Stimulated activated effector memory CD8-positive, alpha-beta T cell treated with anti-CD3 and anti-CD28 coated beads, Interleukin-12 subunit alpha, Interleukin-12 subunit beta, amount 100 ng/mL, for 72 hours (primary cell): ENCODE measurements at regions not wholly inside any gene's neighbourhood (a gene's known extent, or its start where the extent isn't known, plus 50 kb on each side); places are given as distances from the start of the nearest gene placed in this dataset.
A peak's percentile ranks its signal among the peaks of the same experiment; 100 is the strongest.

Source experiments
- ATAC-seq: fragments of 150-1000 bp; cut with Tn5 transposase; 2 replicates; pipeline ENCODE4 v1.10.0; 2021
- DNase-seq, 2 donors: peaks; one replicate each; pipeline ENCODE4 v3.0.0; 2021 to 2022; ENCODE audit warnings: low spot score in 2 of 2
- H3K27ac Mint-ChIP-seq: one replicate; pipeline ENCODE4 v1.8.0; 2022; ENCODE audit warnings: mild to moderate bottlenecking, mixed read lengths
- H3K36me3 Mint-ChIP-seq: one replicate; pipeline ENCODE4 v1.8.0; 2022; ENCODE audit warnings: mild to moderate bottlenecking, mixed read lengths
- H3K4me1 Mint-ChIP-seq: one replicate; pipeline ENCODE4 v1.8.0; 2022; ENCODE audit warnings: mixed read lengths
- H3K4me3 Mint-ChIP-seq: one replicate; pipeline ENCODE4 v1.8.0; 2022; ENCODE audit warnings: mild to moderate bottlenecking, mixed read lengths
- H3K9me3 Mint-ChIP-seq: one replicate; pipeline ENCODE4 v1.8.0; 2022; ENCODE audit warnings: mixed read lengths

DNA sequence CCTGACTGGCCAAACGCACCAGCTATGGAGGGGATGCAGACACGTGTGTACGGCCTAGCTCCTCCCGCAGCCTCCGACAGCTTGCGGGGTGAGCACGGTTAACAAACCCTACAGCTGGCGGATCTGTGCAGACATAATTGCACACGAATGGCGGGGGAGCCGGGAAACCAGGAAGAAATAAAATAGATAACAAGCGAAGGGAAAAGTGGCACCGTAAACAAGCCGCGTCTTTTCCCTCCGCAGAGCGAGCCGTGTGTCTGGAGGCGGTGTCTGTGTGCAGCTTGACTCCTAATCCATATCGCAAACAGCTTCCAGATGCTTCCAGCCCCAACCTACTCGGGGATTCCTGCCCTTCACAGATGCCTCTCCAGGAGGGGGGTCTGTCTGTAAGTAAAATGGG is 853.1 kb upstream of the SALL3 start:
- H3K9me3 Mint-ChIP-seq, result peaks cover 22% of the 10 kb centered on the region
- H3K4me1 Mint-ChIP-seq, result no peaks in the 10 kb centered on the region
- ATAC-seq (no peak), DNase-seq (no peak)
- no peak overlapping the region for H3K27ac Mint-ChIP-seq
- H3K36me3 Mint-ChIP-seq, result no peaks in the 10 kb centered on the region
- no peak overlapping the region for H3K4me3 Mint-ChIP-seq

DNA sequence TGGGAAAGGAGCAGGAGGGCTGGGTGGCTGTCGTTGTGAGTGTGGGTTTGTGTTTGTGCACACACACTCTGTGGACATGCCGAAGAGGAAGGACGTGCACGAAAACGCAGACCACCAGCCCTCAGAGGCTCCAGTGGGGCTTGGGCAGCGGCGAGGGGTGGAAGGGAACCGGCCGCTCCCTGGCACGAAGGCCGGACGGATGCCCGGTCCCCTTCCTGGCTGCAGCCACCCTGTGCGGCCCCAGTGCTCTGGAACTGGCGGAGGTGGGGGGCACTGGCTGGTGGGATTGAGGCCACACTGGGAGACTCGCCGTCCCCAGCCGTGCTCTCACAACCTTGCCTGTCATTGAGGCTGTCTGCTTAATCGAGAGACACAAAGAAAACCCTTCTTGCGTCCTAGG is 852.6 kb upstream of the SALL3 start:
- H3K9me3 Mint-ChIP-seq, result peaks cover 22% of the 10 kb centered on the region
- H3K27ac Mint-ChIP-seq, result no peak overlapping the region
- no peak overlapping the region for H3K4me3 Mint-ChIP-seq
- ATAC-seq (no peak), DNase-seq (no peak)
- H3K4me1 Mint-ChIP-seq, result no peaks in the 10 kb centered on the region
- H3K36me3 Mint-ChIP-seq, result no peaks in the 10 kb centered on the region

DNA sequence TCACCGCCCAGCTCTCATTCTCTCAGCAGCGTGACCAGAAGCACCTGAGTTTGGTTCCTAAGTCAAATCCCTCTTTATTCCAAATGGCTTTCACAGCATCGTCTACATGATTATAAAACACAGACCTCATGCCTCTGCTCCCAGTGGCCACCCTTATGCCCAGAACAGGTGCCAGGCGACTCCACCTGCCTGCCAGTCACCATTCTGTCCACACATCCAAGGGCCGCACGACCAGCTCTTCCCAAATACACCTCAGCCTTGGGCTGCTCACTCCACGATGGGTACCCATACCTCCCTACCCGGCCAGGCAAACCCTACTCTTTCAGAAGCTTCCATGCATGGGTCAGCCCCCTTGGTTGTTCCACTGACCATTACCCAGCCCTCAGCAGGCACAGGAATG is 851.6 kb upstream of the SALL3 start:
- DNase-seq, result no peak
- no peak overlapping the region for H3K4me3 Mint-ChIP-seq
- no peaks in the 10 kb centered on the region for H3K36me3 Mint-ChIP-seq
- no peak overlapping the region for H3K27ac Mint-ChIP-seq
- ATAC-seq, result no peak
- H3K4me1 Mint-ChIP-seq, result no peaks in the 10 kb centered on the region
- H3K9me3 Mint-ChIP-seq, result peaks cover 22% of the 10 kb centered on the region

DNA sequence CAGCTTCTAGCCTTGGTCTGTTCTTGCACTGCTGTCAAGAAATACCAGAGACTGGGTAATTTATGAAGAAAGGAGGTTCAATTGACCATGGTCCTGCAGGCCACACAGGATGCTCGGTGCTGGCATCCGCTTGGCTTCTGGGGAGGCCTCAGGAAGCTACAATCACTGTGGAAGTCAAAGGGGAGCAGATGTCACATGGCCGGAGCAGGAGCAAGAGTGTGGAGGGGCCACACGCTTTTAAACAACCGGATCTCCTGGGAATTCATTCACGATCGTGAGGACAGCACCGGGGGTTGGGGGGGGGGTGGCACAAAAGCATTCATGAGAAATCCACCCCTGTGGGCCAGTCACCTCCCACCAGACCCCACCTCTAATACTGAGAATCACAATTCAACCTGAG is 850.4 kb upstream of the SALL3 start:
- Mint-ChIP-seq H3K36me3 (no peaks in the 10 kb centered on the region), H3K27ac (no peak overlapping the region), H3K4me1 (no peaks in the 10 kb centered on the region), H3K4me3 (no peak overlapping the region), H3K9me3 (peaks cover 22% of the 10 kb centered on the region)
- no peak for DNase-seq
- no peak for ATAC-seq

DNA sequence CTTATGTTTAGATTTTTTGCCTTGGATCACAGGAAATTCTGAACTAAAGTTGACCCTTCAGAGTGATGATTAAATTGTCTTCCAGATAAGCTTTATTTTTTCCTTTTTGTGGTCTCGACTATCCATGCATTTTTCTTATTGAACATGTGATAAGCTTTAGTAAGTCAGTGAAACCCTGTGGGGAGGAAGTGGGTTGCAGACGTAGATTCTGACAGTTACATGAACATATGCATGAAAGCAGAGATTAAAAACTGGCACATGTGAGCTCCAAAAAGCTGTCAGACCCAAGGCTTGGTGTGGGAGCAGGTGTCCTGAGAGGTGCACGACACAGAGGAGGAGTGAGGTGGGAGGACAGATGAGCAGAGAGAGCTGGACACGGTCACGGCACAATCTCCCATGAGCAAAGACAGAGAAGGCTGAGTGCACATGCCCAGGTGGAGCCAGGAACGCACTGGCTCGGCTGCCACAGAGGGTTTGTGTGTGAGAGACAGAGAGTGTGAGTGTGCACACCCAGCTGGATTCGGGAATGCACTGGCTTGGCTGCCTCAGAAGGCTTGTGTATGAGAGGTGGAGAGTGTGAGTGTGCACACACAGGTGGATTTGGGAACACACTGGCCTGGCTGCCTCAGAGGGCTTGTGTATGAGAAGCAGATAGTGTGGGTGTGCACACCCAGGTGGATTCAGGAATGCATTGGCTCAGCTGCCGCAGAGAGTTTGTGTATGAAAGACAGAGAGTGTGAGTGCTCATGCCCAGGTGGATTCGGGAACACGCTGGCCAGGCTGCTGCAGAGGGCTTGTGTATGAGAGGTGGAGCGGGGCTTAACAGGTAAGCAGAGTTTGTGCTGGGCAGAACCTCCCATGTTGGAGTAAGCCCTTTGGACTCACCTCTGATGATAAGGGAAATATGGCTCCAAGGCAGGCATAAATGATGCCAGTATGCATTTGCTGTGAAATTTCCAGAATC is 849.1 kb upstream of the SALL3 start:
- no peak overlapping the region for H3K27ac Mint-ChIP-seq
- ATAC-seq (peak; percentile 11), DNase-seq (no peak)
- H3K4me3 Mint-ChIP-seq, result no peak overlapping the region
- H3K9me3 Mint-ChIP-seq, result peaks cover 18% of the 10 kb centered on the region
- H3K36me3 Mint-ChIP-seq, result no peaks in the 10 kb centered on the region
- H3K4me1 Mint-ChIP-seq, result no peaks in the 10 kb centered on the region

DNA sequence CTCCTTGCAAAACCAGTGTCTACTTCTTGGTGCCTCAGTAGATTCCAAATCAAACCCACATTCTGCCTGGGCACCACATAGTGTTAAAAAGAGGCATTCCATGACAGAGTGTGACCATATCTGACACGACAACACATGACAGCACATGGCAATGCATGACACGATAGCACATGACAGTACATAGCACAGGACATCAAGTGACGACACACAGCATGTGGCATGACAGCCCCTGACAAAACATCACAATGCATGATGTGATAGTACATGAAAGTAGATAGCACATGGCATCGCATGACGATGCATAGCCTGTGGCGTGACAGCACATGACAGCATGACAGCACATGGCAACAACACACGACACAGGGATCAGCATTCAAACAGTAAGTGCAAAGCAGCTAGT is 845.9 kb upstream of the SALL3 start:
- no peaks in the 10 kb centered on the region for H3K36me3 Mint-ChIP-seq
- no peaks in the 10 kb centered on the region for H3K9me3 Mint-ChIP-seq
- DNase-seq (no peak), ATAC-seq (no peak)
- no peak overlapping the region for H3K4me3 Mint-ChIP-seq
- H3K27ac Mint-ChIP-seq, result no peak overlapping the region
- no peaks in the 10 kb centered on the region for H3K4me1 Mint-ChIP-seq

DNA sequence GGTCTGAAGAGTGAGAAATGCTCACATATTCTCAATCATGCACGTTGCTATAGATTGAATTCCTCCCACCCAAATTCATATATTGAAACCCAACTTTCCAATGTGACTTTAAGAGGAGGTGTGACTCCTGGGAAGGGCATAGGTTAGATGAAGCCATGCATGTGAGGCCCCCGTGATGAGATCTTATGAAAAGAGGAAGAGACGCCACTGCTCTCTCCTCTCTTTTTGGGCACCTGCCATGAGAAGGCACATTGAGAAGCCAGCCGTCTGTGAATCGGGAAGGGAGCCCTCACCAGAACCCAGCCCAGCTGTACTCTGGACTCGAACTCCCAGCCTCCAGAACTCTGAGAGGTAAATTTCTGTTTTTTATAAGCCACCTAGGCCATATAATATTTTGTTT is 842.6 kb upstream of the SALL3 start:
- H3K9me3 Mint-ChIP-seq, result no peaks in the 10 kb centered on the region
- ATAC-seq, result no peak
- no peak overlapping the region for H3K27ac Mint-ChIP-seq
- H3K36me3 Mint-ChIP-seq, result no peaks in the 10 kb centered on the region
- no peak for DNase-seq
- no peaks in the 10 kb centered on the region for H3K4me1 Mint-ChIP-seq
- H3K4me3 Mint-ChIP-seq, result no peak overlapping the region

DNA sequence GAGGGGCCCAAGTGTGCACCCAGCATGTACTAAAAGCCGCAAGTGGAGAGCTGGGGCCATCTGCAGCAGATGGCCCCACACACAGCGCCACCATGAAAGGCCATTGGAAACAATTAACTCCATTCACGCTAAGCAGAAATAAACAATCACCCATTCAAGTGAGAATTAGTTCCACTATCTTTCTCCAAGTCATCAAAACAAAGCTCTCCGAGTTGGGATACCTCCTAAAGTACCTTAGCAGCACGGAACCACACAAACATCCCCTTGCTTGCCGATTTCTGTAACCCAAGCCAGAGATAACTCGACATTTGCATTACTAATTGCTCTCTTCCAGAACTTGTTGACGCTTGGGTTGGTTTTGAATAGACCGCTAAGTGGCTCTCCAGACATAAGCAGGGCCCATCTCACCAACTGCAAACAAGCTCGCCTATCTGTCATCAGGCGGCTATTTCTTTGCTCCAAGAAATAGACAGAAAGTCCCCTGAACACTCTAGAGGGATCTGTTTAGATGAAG is 840.6 kb upstream of the SALL3 start:
- Mint-ChIP-seq H3K27ac (no peak overlapping the region), H3K9me3 (no peaks in the 10 kb centered on the region), H3K4me1 (no peaks in the 10 kb centered on the region), H3K4me3 (no peak overlapping the region), H3K36me3 (no peaks in the 10 kb centered on the region)
- no peak for DNase-seq
- no peak for ATAC-seq

DNA sequence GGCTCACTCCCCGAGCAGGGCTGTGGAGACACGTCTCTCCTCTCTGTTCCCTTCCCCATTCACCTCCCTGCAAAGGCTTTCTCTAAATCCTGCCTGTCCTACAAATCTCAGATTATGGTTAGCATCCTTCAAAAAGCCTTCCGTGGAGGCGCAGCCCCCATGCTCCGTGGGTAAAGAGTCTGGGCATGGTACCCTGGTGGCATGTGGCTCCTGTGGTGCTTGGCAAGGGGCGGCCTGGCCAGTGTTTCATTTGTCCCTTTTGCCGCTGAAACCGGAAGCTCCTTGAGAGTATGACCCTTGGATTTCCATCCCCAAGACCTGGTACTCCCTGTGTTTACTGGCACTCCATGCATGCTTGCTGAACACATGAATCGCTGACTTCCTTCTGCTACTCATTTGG is 839.3 kb upstream of the SALL3 start:
- Mint-ChIP-seq H3K36me3 (no peaks in the 10 kb centered on the region), H3K27ac (no peak overlapping the region), H3K4me3 (no peak overlapping the region), H3K4me1 (no peaks in the 10 kb centered on the region), H3K9me3 (no peaks in the 10 kb centered on the region)
- DNase-seq (no peak), ATAC-seq (no peak)

DNA sequence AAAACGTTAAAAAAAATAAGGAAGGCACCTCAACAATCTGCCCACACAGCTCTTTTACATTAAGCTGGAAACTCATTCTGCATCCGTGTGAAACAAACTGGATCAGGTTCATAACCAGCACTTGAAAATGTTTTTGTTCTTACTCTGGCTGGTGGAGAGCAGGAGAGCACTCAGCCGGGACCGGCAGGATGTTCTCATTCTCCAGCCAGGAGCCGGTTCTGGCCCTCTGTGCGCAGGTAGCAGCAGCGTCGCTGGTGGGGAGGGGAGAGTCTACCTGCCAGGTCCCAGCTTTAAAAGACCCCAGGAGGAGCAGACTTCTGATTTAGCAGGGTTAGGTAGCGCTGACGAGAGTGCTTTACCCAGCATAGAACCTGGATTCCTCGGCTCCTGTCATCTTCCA is 834.9 kb upstream of the SALL3 start:
- DNase-seq, result no peak
- no peak overlapping the region for H3K27ac Mint-ChIP-seq
- H3K4me1 Mint-ChIP-seq, result no peaks in the 10 kb centered on the region
- H3K9me3 Mint-ChIP-seq, result no peaks in the 10 kb centered on the region
- no peak overlapping the region for H3K4me3 Mint-ChIP-seq
- ATAC-seq, result no peak
- H3K36me3 Mint-ChIP-seq, result no peaks in the 10 kb centered on the region

DNA sequence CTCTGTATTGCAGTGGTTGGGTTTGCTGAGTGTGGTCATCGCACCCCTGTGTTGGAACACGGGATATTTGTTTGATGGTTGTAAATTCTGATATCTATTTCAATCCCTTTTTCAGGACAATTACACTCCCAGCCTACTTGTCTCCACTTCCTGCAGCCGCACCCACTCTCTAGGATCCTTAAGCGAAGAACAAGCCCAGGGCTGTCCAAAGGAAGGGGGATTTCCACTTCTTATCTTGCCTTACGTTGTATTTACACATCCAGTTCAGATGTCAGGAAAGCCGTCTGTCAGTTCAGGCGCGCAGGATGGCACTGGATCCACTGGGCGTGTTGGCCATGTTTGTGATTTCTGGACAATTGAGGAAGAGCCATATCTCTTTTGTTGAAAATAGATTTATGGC is 834.5 kb upstream of the SALL3 start:
- H3K9me3 Mint-ChIP-seq, result no peaks in the 10 kb centered on the region
- H3K4me1 Mint-ChIP-seq, result no peaks in the 10 kb centered on the region
- DNase-seq (no peak), ATAC-seq (no peak)
- H3K4me3 Mint-ChIP-seq, result no peak overlapping the region
- H3K27ac Mint-ChIP-seq, result no peak overlapping the region
- no peaks in the 10 kb centered on the region for H3K36me3 Mint-ChIP-seq

DNA sequence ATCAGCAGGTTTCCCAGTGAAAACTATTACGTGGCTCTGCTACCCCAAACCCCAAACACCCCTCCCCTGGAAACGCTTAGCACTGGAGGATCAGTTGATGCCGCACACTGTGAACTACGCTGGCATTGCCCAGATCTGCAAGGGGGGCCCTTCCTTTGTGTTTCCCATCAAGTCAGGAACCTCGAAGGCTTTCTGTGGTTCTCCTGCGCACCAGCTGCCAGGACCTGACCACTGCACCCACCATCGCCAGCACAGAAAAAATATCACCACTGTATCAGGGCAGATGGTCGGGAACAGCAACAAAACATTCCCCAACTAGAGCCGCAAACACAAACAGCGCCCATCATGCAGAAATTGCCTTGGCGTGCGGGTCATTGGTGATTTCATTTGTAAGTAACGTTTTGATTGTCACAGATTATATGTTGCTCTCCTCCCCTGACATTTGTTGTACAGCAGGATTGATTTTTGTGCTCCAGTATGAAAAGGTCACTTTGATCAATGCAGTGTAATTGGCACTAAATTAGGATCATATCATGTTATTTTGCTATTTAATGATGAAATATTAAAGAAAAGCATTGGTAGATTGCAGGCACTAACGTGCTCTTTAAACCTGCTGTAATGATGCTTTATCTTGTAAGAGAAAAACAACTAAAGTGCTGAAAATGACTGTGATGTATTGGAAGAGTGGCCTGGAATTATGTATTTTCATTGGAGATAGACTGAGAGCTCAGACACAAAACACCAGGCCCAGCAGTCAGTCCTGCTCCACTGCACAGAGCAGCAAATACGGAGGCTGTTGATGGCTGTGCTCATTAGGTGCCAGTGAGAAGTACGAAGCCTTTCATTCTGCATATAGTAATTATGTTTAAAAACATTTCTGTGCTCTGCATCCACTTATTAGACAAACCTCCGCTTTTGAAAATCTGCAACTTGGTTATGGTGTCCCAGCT is 833.2 kb upstream of the SALL3 start:
- H3K9me3 Mint-ChIP-seq, result peaks cover 4% of the 10 kb centered on the region
- ATAC-seq (no peak), DNase-seq (no peak)
- no peak overlapping the region for H3K4me3 Mint-ChIP-seq
- no peak overlapping the region for H3K27ac Mint-ChIP-seq
- H3K36me3 Mint-ChIP-seq, result no peaks in the 10 kb centered on the region
- no peaks in the 10 kb centered on the region for H3K4me1 Mint-ChIP-seq

DNA sequence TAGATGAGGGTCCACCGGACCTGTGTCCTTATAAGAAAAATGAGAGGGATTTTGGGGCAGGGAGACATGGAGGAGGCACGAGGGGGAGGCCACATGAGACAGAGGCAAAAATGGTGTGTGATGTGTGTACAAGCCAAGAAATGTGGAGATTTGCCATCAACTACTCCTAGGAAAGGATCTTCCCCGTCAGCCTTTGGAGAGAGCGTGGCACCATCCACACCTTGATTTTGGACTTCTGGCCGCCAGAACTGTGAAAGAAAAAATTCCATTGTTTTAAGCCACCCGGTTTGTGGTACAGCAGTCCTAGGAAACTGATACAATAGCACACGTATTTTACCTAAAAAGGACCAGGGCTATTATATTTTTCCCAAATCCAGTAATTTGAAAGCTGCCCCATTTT is 829.0 kb upstream of the SALL3 start:
- H3K27ac Mint-ChIP-seq, result no peak overlapping the region
- DNase-seq, result no peak
- H3K9me3 Mint-ChIP-seq, result peaks cover 4% of the 10 kb centered on the region
- ATAC-seq, result no peak
- no peak overlapping the region for H3K4me3 Mint-ChIP-seq
- no peaks in the 10 kb centered on the region for H3K4me1 Mint-ChIP-seq
- no peaks in the 10 kb centered on the region for H3K36me3 Mint-ChIP-seq

DNA sequence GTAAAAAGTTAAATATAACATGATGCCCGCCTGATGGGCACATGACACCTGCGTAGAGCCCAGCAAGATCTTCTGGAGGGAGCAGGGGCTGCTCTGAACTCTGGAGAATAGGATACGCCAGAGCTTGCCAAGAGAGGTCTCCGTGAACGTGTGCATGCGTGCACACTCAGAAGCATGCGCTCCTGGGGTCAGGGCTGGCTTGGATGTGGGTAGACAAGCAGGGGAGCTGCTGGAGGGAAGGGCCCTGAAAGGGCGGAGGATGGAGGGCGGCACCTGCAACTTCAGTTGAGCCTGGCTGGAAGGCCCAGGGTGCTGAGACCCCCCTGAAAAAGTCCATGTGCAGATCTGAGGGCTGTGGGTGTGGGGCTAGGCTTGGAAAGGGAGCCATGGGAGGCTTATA is 828.4 kb upstream of the SALL3 start:
- ATAC-seq, result no peak
- DNase-seq, result no peak
- Mint-ChIP-seq H3K36me3 (no peaks in the 10 kb centered on the region), H3K9me3 (peaks cover 4% of the 10 kb centered on the region), H3K4me1 (no peaks in the 10 kb centered on the region), H3K27ac (no peak overlapping the region), H3K4me3 (no peak overlapping the region)

DNA sequence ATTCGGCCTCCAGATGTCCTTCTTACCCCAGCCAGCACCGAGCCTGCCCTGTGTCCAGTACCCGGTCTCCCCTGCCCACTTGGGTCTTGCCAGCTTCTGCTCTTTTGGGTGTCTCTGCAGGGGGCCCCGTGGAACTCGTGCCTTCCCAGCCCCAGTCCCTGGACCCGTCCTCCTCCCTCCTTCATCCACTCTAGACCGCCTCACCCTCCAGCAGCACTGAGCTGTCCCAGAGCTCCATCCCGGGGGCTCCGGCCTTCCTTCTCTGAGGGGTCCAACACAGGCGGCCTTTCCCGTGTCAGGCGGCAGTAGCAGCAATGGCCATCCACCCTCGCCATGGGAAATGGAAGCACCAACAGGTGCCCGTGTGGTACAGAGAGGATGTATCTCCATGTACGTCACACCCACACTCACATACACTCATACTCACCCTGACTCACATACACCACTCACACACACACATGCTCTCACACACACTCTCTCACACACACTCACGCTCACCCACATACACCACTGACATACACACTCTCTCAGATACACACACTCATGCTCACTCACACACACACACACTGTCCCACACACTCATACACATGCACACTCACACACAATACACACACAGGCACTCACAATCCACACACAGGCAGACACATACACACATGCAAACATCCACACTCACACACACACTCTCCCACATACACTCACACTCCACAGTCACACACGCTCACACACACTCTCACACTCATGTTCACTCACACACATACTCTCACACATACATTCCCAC is 827.5 kb upstream of the SALL3 start:
- peaks cover 4% of the 10 kb centered on the region for H3K9me3 Mint-ChIP-seq
- no peak for ATAC-seq
- DNase-seq, result no peak
- no peaks in the 10 kb centered on the region for H3K36me3 Mint-ChIP-seq
- H3K4me1 Mint-ChIP-seq, result no peaks in the 10 kb centered on the region
- H3K27ac Mint-ChIP-seq, result no peak overlapping the region
- no peak overlapping the region for H3K4me3 Mint-ChIP-seq
